PC-9 (cell line): ENCODE measurements at regions not wholly inside any gene's neighbourhood (a gene's known extent, or its start where the extent isn't known, plus 50 kb on each side); places are given as distances from the start of the nearest gene placed in this dataset.

Experiments used
- BruUV-seq: library from RNA; stranded (reverse); fragments of 400-500 nt; replicated peaks from 2 replicates; lab custom pipeline; 2021; lab: Mats Ljungman, UMichigan
- CTCF ChIA-PET: fragments of 300-600 bp; sonication (Branson Sonifier 250); formaldehyde crosslinking; loops from one replicate; lab custom pipeline; 2022; ENCODE audit warnings: antibody characterized with exemption; lab: Charles Lee
- POLR2A ChIA-PET: fragments of 300-600 bp; sonication (Branson Sonifier 250); formaldehyde crosslinking; loops from one replicate; lab custom pipeline; 2022; ENCODE audit warnings: antibody characterized with exemption; ENCODE audit not compliant: unreplicated experiment; lab: Charles Lee
- DNase-seq, 2 experiments: peaks; one replicate each; pipeline versions ENCODE4 v3.0.0 to v3.0.0-alpha.2; 2015 to 2022; ENCODE audit warnings: mixed read lengths in 1 of 2
- H2AFZ ChIP-seq: fragments of 200-600 bp; sonication (generic); 2 replicates; pipeline ENCODE4 v1.8.1; 2017; ENCODE audit warnings: antibody characterized with exemption
- H3F3A ChIP-seq: fragments of 200-600 bp; sonication (generic); 2 replicates; pipeline ENCODE4 v1.8.1; 2017; ENCODE audit warnings: antibody characterized with exemption, mild to moderate bottlenecking, low read depth; ENCODE audit not compliant: insufficient read depth
- H3K27ac ChIP-seq: fragments of 200-600 bp; sonication (generic); 2 replicates; pipeline ENCODE4 v1.6.1; 2016; ENCODE audit warnings: mixed run types
- H3K27me3 ChIP-seq: fragments of 200-600 bp; sonication (generic); 2 replicates; pipeline ENCODE4 v1.6.1; 2016; ENCODE audit warnings: low read depth, mixed run types; ENCODE audit not compliant: insufficient read depth
- H3K36me3 ChIP-seq: fragments of 200-600 bp; sonication (generic); 2 replicates; pipeline ENCODE4 v1.6.1; 2016; ENCODE audit warnings: low read depth, mixed run types
- H3K4me1 ChIP-seq: fragments of 200-600 bp; sonication (generic); replicated peaks from 2 replicates; pipeline ENCODE4 v1.6.1; 2016; ENCODE audit warnings: mixed run types; ENCODE audit not compliant: insufficient read depth
- H3K4me2 ChIP-seq: fragments of 200-600 bp; sonication (generic); 2 replicates; pipeline ENCODE4 v1.6.1; 2017; ENCODE audit warnings: mixed run types
- H3K4me3 ChIP-seq: fragments of 200-600 bp; sonication (generic); 2 replicates; pipeline ENCODE4 v1.6.1; 2016; ENCODE audit warnings: mixed run types
- H3K79me2 ChIP-seq: fragments of 200-600 bp; sonication (generic); 2 replicates; pipeline ENCODE4 v1.6.1; 2017; ENCODE audit warnings: low read depth, mixed run types
- H3K9me2 ChIP-seq: fragments of 200-600 bp; sonication (generic); 2 replicates; pipeline ENCODE4 v1.8.1; 2017; ENCODE audit warnings: mild to moderate bottlenecking; ENCODE audit not compliant: insufficient read depth
- H3K9me3 ChIP-seq: fragments of 200-600 bp; sonication (generic); 2 replicates; pipeline ENCODE4 v1.8.1; 2016; ENCODE audit warnings: low read depth; ENCODE audit not compliant: insufficient read depth
- H4K20me1 ChIP-seq: fragments of 200-600 bp; sonication (generic); 2 replicates; pipeline ENCODE4 v1.8.1; 2017; ENCODE audit not compliant: insufficient read depth
- EZH2 ChIP-seq: fragments of 200-600 bp; sonication (generic); IDR thresholded peaks from 2 replicates; pipeline ENCODE4 v1.8.0; 2017; ENCODE audit warnings: antibody characterized with exemption, low read depth
- intact Hi-C: fragments of 100-400 bp; cut with micrococcal nuclease; formaldehyde crosslinking; loops from one replicate; pipeline ENCODE4 v1.10.0; 2022; ENCODE audit not compliant: unreplicated experiment
- TF ChIP-seq, protein P1 (sequence below): fragments of 200-600 bp; sonication (generic); conservative IDR thresholded peaks from 2 replicates; pipeline ENCODE4 v1.6.1; 2017; ENCODE audit warnings: mixed run types, antibody characterized with exemption, mild to moderate bottlenecking, moderate library complexity

- H3K4me3 ChIP-seq: no peak overlapping the region
- no peak overlapping the region for H3K27ac ChIP-seq
- no peaks in the 10 kb centered on the region for H3K9me3 ChIP-seq
- ChIA-PET CTCF (no interaction called here), POLR2A (no interaction called here)
- H3K36me3 ChIP-seq: no peaks in the 10 kb centered on the region
- intact Hi-C loops: no loop called here
- no peaks in the 10 kb centered on the region for H4K20me1 ChIP-seq
- no peak for DNase-seq
- no peak overlapping the region for H3K4me2 ChIP-seq
- no peaks in the 10 kb centered on the region for H3K27me3 ChIP-seq
- no peaks in the 10 kb centered on the region for H3F3A ChIP-seq
- no TSS peak for BruUV-seq
- no peak overlapping the region for H2AFZ ChIP-seq
- no peaks in the 10 kb centered on the region for H3K9me2 ChIP-seq
- no peaks in the 10 kb centered on the region for H3K79me2 ChIP-seq
- no peak for TF ChIP-seq EZH2
- TF ChIP-seq, protein P1, sequence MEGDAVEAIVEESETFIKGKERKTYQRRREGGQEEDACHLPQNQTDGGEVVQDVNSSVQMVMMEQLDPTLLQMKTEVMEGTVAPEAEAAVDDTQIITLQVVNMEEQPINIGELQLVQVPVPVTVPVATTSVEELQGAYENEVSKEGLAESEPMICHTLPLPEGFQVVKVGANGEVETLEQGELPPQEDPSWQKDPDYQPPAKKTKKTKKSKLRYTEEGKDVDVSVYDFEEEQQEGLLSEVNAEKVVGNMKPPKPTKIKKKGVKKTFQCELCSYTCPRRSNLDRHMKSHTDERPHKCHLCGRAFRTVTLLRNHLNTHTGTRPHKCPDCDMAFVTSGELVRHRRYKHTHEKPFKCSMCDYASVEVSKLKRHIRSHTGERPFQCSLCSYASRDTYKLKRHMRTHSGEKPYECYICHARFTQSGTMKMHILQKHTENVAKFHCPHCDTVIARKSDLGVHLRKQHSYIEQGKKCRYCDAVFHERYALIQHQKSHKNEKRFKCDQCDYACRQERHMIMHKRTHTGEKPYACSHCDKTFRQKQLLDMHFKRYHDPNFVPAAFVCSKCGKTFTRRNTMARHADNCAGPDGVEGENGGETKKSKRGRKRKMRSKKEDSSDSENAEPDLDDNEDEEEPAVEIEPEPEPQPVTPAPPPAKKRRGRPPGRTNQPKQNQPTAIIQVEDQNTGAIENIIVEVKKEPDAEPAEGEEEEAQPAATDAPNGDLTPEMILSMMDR: no peak
- H3K4me1 ChIP-seq: no peaks in the 10 kb centered on the region
Measured at GRCh38 chr4:81816031-81816761, 344.5 kb upstream of the RASGEF1B start.

- H3K79me2 ChIP-seq: no peaks in the 10 kb centered on the region
- H2AFZ ChIP-seq: no peak overlapping the region
- no peaks in the 10 kb centered on the region for H3F3A ChIP-seq
- no peak overlapping the region for H3K4me2 ChIP-seq
- CTCF ChIA-PET: no interaction called here
- H3K27me3 ChIP-seq: no peaks in the 10 kb centered on the region
- H3K36me3 ChIP-seq: no peaks in the 10 kb centered on the region
- no peak for DNase-seq
- no peaks in the 10 kb centered on the region for H3K9me2 ChIP-seq
- BruUV-seq: no TSS peak
- no peak overlapping the region for H3K4me3 ChIP-seq
- POLR2A ChIA-PET: no interaction called here
- intact Hi-C loops: no loop called here
- H3K4me1 ChIP-seq: no peaks in the 10 kb centered on the region
- H3K27ac ChIP-seq: no peak overlapping the region
- TF ChIP-seq EZH2: no peak
- H4K20me1 ChIP-seq: no peaks in the 10 kb centered on the region
- H3K9me3 ChIP-seq: no peaks in the 10 kb centered on the region
Measured at GRCh38 chr4:81814987-81815541, 343.4 kb upstream of the RASGEF1B start.

DNA sequence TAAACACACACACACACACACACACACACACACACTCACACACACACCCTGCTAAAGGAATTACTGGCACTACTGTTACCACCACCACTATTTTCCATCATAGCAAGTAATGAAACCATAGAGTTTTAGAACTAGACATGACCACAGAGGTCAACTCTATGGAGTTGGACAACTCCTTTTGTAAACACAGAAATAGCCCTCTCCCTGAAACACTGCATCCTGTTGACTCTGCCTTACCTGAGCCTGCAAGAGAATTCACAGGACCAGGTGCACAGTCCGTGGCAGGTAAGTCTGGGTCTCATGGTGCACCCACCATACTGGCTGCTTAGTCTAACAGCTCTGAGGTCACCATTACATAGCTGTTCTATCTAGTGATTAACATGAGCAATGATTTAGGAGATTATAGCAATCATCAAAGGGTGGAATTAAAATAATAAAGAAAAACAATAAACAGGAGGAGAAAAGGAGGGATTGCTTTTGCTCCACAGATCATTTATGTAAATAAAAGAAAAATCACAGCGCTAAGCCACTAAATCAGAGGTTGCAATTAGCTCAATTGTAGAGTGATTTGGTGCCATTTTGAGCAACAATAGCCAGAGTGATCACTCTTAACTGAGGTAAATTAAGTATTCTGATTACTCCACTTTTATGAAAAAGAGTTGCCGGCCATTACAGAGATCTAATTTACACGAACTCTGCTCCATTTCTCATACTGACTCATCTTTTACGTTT lies 340.0 kb upstream of the RASGEF1B start:
- Histone ChIP-seq H3K4me1 (no peaks in the 10 kb centered on the region), H4K20me1 (no peaks in the 10 kb centered on the region), H3K27ac (no peak overlapping the region), H3F3A (no peaks in the 10 kb centered on the region), H2AFZ (no peak overlapping the region), H3K36me3 (no peaks in the 10 kb centered on the region), H3K9me2 (no peaks in the 10 kb centered on the region), H3K9me3 (no peaks in the 10 kb centered on the region), H3K27me3 (no peaks in the 10 kb centered on the region), H3K4me3 (no peak overlapping the region), H3K79me2 (no peaks in the 10 kb centered on the region), H3K4me2 (no peak overlapping the region)
- POLR2A ChIA-PET: no interaction called here
- intact Hi-C loops: no loop called here
- DNase-seq: no peak
- no TSS peak for BruUV-seq
- TF ChIP-seq, protein P1: no peak
- no peak for TF ChIP-seq EZH2
- CTCF ChIA-PET: no interaction called here
